ENCODE measurements at regions not wholly inside any gene's neighbourhood (a gene's known extent, or its start where the extent isn't known, plus 50 kb on each side); places are given as distances from the start of the nearest gene placed in this dataset.

- Histone ChIP-seq H3K27ac (replicated peaks) (no peak overlapping the region), H3K4me3 (replicated peaks; ENCODE audit: insufficient read depth, low read length) (no peak overlapping the region), H3K27me3 (ENCODE audit: insufficient read depth, poor library complexity, severe bottlenecking) (no peaks in the 10 kb centered on the region)
- TF ChIP-seq, protein P1, sequence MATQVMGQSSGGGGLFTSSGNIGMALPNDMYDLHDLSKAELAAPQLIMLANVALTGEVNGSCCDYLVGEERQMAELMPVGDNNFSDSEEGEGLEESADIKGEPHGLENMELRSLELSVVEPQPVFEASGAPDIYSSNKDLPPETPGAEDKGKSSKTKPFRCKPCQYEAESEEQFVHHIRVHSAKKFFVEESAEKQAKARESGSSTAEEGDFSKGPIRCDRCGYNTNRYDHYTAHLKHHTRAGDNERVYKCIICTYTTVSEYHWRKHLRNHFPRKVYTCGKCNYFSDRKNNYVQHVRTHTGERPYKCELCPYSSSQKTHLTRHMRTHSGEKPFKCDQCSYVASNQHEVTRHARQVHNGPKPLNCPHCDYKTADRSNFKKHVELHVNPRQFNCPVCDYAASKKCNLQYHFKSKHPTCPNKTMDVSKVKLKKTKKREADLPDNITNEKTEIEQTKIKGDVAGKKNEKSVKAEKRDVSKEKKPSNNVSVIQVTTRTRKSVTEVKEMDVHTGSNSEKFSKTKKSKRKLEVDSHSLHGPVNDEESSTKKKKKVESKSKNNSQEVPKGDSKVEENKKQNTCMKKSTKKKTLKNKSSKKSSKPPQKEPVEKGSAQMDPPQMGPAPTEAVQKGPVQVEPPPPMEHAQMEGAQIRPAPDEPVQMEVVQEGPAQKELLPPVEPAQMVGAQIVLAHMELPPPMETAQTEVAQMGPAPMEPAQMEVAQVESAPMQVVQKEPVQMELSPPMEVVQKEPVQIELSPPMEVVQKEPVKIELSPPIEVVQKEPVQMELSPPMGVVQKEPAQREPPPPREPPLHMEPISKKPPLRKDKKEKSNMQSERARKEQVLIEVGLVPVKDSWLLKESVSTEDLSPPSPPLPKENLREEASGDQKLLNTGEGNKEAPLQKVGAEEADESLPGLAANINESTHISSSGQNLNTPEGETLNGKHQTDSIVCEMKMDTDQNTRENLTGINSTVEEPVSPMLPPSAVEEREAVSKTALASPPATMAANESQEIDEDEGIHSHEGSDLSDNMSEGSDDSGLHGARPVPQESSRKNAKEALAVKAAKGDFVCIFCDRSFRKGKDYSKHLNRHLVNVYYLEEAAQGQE (IDR thresholded peaks at IDR 0.05; ENCODE audit: insufficient replicate concordance, low read depth) = no peak
- TF ChIP-seq POLR2AphosphoS5 (IDR thresholded peaks at IDR 0.05; ENCODE audit: low read depth) (no peak), GABPA (IDR thresholded peaks at IDR 0.05; ENCODE audit: low read depth) (no peak)
- no peak for DNase-seq (ENCODE audit: low read depth in 1 of 2, low spot score in 1 of 2)
Observed at GRCh38 chr1:38715415-38715814, 144.2 kb downstream of the RRAGC start.

DNA sequence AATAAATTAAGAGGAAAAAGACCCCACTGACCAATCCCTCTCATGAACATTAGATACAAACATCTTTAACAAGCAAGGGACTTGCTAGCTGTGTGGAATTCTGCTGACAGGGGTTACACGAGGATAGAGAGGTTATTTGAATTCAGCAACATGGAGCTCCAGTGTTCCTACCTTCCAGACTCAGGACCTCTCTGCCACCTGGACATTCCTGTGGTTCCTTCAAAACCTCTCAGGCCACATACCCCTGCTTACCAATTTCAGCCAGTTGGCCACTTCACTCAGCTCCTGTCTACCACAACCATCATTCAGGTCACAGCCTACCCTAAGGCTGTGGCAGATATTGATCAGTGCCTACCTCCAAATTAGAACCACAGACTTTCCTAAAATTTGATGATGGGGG, 147.5 kb downstream of the RRAGC start:
- no peaks in the 10 kb centered on the region for H3K27me3 ChIP-seq (ENCODE audit: insufficient read depth, poor library complexity, severe bottlenecking)
- no peak overlapping the region for H3K4me3 ChIP-seq (replicated peaks; ENCODE audit: insufficient read depth, low read length)
- H3K27ac ChIP-seq (replicated peaks) = no peak overlapping the region
- TF ChIP-seq GABPA (IDR thresholded peaks at IDR 0.05; ENCODE audit: low read depth) = no peak
- TF ChIP-seq POLR2AphosphoS5 (IDR thresholded peaks at IDR 0.05; ENCODE audit: low read depth) = no peak
- no peak for TF ChIP-seq SPI1 (IDR thresholded peaks at IDR 0.05; ENCODE audit: borderline replicate concordance, low read depth)
- no peak for DNase-seq (ENCODE audit: low read depth in 1 of 2, low spot score in 1 of 2)

- H3K27me3 ChIP-seq (ENCODE audit: insufficient read depth, poor library complexity, severe bottlenecking) = no peaks in the 10 kb centered on the region
- H3K4me3 ChIP-seq (replicated peaks; ENCODE audit: insufficient read depth, low read length) = no peak overlapping the region
- DNase-seq (ENCODE audit: low read depth in 1 of 2, low spot score in 1 of 2) = no peak
- H3K27ac ChIP-seq (replicated peaks) = no peak overlapping the region
- TF ChIP-seq SPI1 (IDR thresholded peaks at IDR 0.05; ENCODE audit: borderline replicate concordance, low read depth) = no peak
- no peak for TF ChIP-seq POLR2AphosphoS5 (IDR thresholded peaks at IDR 0.05; ENCODE audit: low read depth)
- no peak for TF ChIP-seq CTCF (IDR thresholded peaks at IDR 0.05; ENCODE audit: insufficient read depth, low read length)
- TF ChIP-seq, protein P1 (IDR thresholded peaks at IDR 0.05; ENCODE audit: insufficient replicate concordance, low read depth) = no peak
- TF ChIP-seq GABPA (IDR thresholded peaks at IDR 0.05; ENCODE audit: low read depth) = no peak
Observed at GRCh38 chr1:38708701-38709258, 150.8 kb downstream of the RRAGC start.

- no peak for TF ChIP-seq GABPA (IDR thresholded peaks at IDR 0.05; ENCODE audit: low read depth)
- no peak for TF ChIP-seq POLR2AphosphoS5 (IDR thresholded peaks at IDR 0.05; ENCODE audit: low read depth)
- TF ChIP-seq, protein P1 (IDR thresholded peaks at IDR 0.05; ENCODE audit: insufficient replicate concordance, low read depth) = no peak
- TF ChIP-seq SPI1 (IDR thresholded peaks at IDR 0.05; ENCODE audit: borderline replicate concordance, low read depth) = no peak
- no peak for TF ChIP-seq CTCF (IDR thresholded peaks at IDR 0.05; ENCODE audit: insufficient read depth, low read length)
- no peak overlapping the region for H3K27ac ChIP-seq (replicated peaks)
- no peak for DNase-seq (ENCODE audit: low read depth in 1 of 2, low spot score in 1 of 2)
- H3K4me3 ChIP-seq (replicated peaks; ENCODE audit: insufficient read depth, low read length) = no peak overlapping the region
- H3K27me3 ChIP-seq (ENCODE audit: insufficient read depth, poor library complexity, severe bottlenecking) = no peaks in the 10 kb centered on the region
Observed at GRCh38 chr1:38701088-38701487, 158.5 kb downstream of the RRAGC start.

Data from HL-60 (cell line).